AG04450 (cell line): ENCODE measurements at regions not wholly inside any gene's neighbourhood (a gene's known extent, or its start where the extent isn't known, plus 50 kb on each side); places are given as distances from the start of the nearest gene placed in this dataset.

ENCODE experiments used
- CTCF ChIA-PET: fragments of 300-600, 350-600 bp; formaldehyde crosslinking; extraction: SDS; loops from one replicate; lab custom pipeline; 2022; ENCODE audit warnings: antibody characterized with exemption, inconsistent platforms; lab: Charles Lee
- POLR2A ChIA-PET: fragments of 350-600 bp; formaldehyde crosslinking; extraction: SDS; loops from one replicate; lab custom pipeline; 2021; ENCODE audit warnings: antibody characterized with exemption, inconsistent platforms; lab: Yijun Ruan, JAX
- DNase-seq: peaks from one replicate; pipeline ENCODE4 v3.0.0-alpha.2; 2011; ENCODE audit warnings: low read depth, low spot score
- H3K27ac ChIP-seq: one replicate; pipeline ENCODE4 v1.5.1; 2012; ENCODE audit warnings: low read depth, low read length, control low read depth
- H3K27me3 ChIP-seq: one replicate; pipeline ENCODE4 v1.6.0; 2012; ENCODE audit warnings: low read length; ENCODE audit not compliant: control insufficient read depth, insufficient read depth
- H3K4me3 ChIP-seq: 2 replicates; pipeline ENCODE4 v1.5.1; 2011; ENCODE audit warnings: mild to moderate bottlenecking, low read depth, low read length, control low read depth
- H3K9me3 ChIP-seq: 2 replicates; pipeline ENCODE4 v1.5.1; 2012; ENCODE audit warnings: low read length; ENCODE audit not compliant: control insufficient read depth, insufficient read depth
- CTCF ChIP-seq: IDR thresholded peaks from 2 replicates; pipeline ENCODE4 v1.5.1; 2011; ENCODE audit warnings: low read depth, low read length, control low read depth, inconsistent platforms

GRCh38 chr2:40556739-40557138 is 104.8 kb upstream of the SLC8A1 start:
- DNase-seq, result no peak
- CTCF ChIA-PET, result interaction anchor here (0.6 to 2.1 kb wide), 4 partner anchors 69 to 643 kb away, joined by 3 to 14 read pairs (median 6); no protein-coding TSS in a partner anchor
- POLR2A ChIA-PET, result no interaction called here

GRCh38 chr2:40558761-40559160 is 106.9 kb upstream of the SLC8A1 start:
- DNase-seq, result no peak
- POLR2A ChIA-PET, result no interaction called here
- Histone ChIP-seq H3K27me3 (no peaks in the 10 kb centered on the region), H3K27ac (no peak overlapping the region), H3K9me3 (no peaks in the 10 kb centered on the region), H3K4me3 (no peak overlapping the region)
- no peak for TF ChIP-seq CTCF
- CTCF ChIA-PET, result no interaction called here

More at GRCh38 chr2:40556739-40557138, 104.8 kb upstream of the SLC8A1 start:
- Histone ChIP-seq H3K27me3 (no peaks in the 10 kb centered on the region), H3K9me3 (no peaks in the 10 kb centered on the region), H3K4me3 (no peak overlapping the region), H3K27ac (no peak overlapping the region)
- TF ChIP-seq CTCF, result no peak

- Histone ChIP-seq H3K27ac (no peak overlapping the region), H3K9me3 (no peaks in the 10 kb centered on the region), H3K27me3 (no peaks in the 10 kb centered on the region), H3K4me3 (no peak overlapping the region)
- no peak for DNase-seq
- no peak for TF ChIP-seq CTCF
- POLR2A ChIA-PET, result no interaction called here
- CTCF ChIA-PET, result no interaction called here
Observed at GRCh38 chr2:40559175-40559574, 107.3 kb upstream of the SLC8A1 start.

GRCh38 chr2:40564184-40564583 is 112.3 kb upstream of the SLC8A1 start:
- CTCF ChIA-PET, result interaction anchor here (2.3 kb wide), 1 partner anchor 9 kb away, joined by 14 read pairs; no protein-coding TSS in a partner anchor
- Histone ChIP-seq H3K27ac (no peak overlapping the region), H3K27me3 (no peaks in the 10 kb centered on the region), H3K9me3 (no peaks in the 10 kb centered on the region), H3K4me3 (no peak overlapping the region)
- no peak for DNase-seq
- TF ChIP-seq CTCF, result no peak
- POLR2A ChIA-PET, result no interaction called here

- Histone ChIP-seq H3K4me3 (no peak overlapping the region), H3K27me3 (no peaks in the 10 kb centered on the region), H3K27ac (no peak overlapping the region), H3K9me3 (no peaks in the 10 kb centered on the region)
- POLR2A ChIA-PET, result no interaction called here
- CTCF ChIA-PET, result interaction anchor here (1.2 kb wide), 1 partner anchor 25 kb away, joined by 3 read pairs; no protein-coding TSS in a partner anchor
- no peak for TF ChIP-seq CTCF
- no peak for DNase-seq
Observed at GRCh38 chr2:40579247-40579646, 127.4 kb upstream of the SLC8A1 start.
